Activated T-helper 1 cell treated with anti-CD3 and anti-CD28 coated beads, Interleukin-2, amount 50 U/mL, for 16 hours (primary cell): ENCODE measurements at regions not wholly inside any gene's neighbourhood (a gene's known extent, or its start where the extent isn't known, plus 50 kb on each side); places are given as distances from the start of the nearest gene placed in this dataset.
"Not testable (repeated sequence)": the region's sequence is repeated elsewhere in the genome, so short reads cannot be mapped to it uniquely, and the experiment has no call there.

ENCODE experiments used
- DNase-seq, 2 donors: peaks; one replicate each; pipeline ENCODE4 v3.0.0-alpha.2; 2020; ENCODE audit warnings: low read depth in 1 of 2, low spot score in 1 of 2

DNA sequence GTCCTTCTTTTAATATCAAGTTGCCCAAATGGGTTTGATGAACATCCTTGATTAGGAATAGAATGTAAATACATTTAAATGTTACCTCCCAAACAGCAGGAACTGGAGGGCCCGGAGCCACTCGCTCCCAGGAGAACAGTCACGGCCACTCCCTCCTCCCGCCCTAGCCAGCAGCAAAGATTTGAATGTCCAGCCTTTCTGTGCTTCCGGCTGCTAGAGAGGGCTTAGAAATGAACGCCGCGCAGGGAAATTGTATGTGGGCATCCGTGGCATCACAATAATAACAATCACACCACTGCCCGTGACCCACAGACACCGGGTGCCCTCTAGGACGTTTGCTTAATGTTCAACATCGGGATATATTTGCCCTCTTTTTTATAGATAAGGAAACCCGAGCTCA lies 164.9 kb upstream of the SALL3 start:
- DNase-seq: no peak

DNA sequence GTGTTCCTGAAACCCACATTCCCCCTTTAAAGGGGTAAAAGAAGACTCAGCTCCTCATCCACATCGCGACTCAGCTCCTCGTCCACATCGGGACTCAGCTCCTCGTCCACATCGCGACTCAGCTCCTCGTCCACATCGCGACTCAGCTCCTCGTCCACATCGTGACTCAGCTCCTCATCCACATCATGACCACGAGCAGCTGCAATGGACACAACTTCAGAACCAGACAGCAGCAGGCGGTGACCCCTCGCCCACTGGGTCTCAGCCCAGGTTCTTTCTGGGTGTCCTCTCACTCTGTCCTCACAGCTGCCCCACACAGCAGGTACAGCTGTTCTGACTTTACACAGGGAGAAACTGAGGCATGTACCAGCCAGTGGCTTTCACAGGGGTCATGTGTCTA lies 163.5 kb upstream of the SALL3 start:
- no peak for DNase-seq

DNA sequence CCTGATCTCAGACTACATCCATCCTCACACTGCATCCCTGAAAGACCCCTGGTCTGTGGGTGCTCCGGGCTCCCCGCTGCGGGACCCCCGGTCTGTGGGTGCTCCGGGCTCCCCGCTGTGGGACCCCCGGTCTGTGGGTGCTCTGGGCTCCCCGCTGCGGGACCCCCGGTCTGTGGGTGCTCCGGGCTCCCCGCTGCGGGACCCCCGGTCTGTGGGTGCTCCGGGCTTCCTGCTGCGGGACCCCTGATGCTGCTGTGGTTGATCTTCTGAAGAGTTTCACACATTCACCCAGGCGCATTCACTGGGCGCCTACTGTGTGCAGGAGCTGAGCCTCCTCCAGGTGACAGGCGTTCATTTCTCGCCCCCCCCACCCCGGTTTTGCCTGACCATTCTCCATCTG lies 162.7 kb upstream of the SALL3 start:
- DNase-seq: no peak

DNA sequence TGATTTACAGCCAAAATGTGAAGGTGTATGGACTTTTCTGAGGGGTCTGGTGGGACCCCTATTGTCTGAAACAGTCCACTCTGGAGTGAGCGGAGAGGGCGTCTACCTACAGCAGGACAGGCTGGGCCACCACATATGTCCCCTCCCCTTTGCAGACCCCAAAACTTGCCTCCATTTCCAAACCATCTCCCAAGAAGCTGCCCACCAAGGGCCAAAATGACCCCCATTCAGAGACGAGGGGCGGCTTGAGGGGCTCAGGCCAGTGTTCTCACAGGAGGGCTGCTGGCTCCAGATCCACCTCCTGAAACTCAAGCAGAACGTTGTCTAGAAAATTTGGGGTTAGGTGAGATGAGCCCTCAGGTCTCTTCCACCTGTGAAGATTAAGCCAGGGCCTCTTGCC lies 161.1 kb upstream of the SALL3 start:
- DNase-seq: no peak

DNA sequence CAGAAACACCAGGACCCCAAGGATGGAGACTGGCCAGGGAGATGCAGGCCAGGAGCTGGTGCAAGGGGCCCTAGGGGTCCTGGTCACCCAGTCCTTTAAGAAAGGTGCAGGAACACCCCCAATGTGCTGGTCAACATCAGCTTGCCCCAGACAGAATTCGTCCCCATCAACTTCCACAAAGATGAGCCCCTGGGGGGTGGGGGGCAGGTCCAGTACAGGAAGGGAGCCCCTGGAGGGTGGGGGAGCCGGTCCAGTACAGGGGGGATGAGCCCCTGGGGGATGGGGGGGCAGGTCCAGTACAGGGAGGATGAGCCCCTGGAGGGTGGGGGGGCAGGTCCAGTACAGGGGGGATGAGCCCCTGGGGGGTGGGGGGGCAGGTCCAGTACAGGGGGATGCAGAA lies 160.7 kb upstream of the SALL3 start:
- DNase-seq: no peak

DNA sequence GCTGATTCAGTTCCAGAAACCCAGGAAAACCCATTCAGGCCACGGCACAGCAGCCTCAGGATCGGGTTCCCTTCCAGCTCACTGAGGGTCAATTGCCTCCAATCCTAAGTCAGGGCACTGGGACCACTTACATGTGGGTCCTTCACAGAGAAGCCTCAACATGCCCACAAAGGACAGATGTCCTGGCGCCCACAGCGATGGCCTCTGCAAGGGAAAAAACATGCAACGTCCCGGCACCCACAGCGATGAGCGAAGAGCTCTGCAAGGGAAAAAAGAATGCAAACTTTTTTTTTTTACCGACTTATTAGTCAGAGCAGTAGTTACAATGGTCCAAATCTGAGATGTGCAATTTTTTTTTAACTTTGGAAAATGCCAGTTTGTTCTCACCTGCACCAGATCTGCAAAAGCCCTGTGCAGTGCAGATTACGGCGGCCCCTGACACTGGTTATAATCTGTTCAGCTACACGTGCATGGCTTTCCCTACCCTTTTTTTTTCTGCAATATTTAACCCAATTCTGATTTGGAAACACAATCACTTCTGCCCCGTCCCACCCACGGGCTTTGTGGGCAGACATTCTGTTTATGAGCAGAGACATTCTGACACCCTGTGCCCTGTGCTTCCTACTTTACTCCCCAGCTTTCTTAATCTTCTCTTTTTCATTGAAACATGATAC lies 159.3 kb upstream of the SALL3 start:
- no peak for DNase-seq

DNA sequence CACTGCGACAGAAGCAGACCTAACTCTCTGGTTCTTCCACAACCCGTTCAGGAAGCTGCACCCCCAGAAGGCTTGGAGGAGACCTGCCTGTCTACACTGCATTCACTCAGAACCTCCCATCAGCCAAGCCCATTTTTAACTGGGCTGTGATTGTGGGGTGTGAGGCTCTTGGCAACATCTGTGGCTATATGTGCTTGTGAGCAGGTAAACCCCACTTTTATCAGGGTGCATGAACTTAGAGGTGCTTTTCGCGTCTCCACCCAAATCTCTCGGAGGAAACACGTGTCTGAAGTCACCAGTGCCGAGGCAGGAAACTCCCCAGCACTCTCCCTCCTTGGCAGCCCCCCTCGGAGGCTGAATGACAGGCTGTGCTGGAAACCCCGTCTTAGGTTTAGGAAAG lies 158.2 kb upstream of the SALL3 start:
- DNase-seq: no peak

DNA sequence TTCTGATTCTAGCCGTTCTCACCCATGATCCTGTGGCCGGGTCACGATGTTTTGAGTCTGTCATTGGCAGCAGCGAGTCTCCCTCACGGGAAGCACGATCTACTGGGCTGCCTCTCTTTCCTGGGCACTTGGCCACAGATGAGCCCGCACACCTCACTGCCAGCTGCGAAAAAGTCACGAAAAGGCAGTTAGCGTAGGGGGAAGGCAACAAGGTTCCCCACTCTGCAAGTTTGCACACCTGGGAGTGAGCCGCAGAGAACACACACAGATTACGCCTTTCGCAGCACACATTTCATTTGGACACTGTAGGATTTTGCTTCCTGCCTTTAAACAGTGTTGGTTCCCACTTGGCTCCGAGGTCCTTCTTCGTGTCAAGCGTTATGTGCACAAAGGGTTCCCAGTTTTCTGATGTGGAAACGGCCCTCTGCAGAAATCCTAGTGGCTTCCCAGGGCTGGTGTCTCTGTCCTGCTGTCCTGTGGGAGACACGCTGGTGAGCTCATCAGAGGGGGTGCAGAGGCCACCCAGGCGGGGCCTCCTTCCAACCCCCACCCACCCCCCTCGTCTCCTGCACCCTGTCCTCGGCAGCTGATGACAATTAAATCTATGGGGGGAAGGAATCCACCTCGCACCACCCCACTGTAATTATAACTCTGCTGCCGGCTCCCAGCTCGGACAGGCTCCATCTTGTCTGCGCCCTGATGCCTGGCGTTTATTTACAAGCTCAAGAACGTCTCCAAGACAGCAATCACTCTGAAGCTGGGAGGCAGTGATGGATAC lies 157.3 kb upstream of the SALL3 start:
- no peak for DNase-seq

DNA sequence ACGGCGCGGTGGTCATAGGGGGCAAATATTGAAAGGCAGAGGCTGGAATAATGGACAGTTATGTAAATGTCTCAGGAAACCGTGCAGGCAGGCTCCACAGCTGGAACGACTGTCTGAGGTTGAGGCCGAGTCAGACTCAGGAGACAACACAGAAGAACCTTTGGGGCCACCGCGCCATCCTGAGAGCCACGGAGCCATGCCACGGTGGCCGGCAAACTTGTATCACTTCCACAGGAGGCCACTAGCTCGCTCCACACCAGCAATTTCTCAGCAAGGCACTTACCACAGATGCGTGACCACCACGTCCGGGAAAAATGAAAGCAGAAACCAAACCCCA lies 156.7 kb upstream of the SALL3 start:
- no peak for DNase-seq

DNA sequence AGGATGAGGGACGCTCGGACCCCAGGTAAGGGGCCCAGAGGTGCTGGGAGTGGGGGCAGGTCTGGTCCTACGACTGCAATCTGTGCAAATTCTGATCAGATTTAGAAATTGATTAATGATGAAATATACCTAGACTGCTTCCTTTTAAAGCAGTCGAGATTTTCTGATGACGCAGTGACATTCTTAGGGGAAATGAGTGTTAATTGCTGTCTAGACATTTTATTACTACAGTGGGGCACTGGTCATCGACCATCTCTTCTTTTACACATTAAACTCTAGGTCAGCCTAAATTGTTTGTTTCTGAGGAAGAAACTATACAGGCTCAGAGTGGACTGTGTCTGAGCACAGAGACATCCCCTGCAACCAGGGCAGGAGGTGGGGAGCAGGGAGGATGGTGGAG lies 154.4 kb upstream of the SALL3 start:
- no peak for DNase-seq

DNA sequence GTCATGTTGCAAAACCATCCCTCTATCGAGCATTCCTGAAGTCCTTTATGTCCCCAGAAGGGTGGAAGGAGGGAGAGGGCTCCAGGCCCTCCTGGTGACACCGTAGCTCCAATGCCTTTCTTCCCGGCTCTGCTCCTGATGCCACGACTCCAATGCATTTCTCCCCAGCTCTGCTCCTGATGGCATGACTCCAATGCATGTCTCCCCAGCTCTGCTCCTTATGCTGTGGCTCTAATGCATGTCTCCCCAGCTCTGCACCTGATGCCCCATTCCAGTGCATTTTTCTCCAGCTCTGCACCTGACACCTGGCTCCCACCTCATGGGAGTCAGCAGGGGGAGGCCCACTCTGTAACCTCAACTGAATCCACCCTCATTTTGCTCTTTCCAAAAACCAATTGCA lies 153.0 kb upstream of the SALL3 start:
- no peak for DNase-seq

DNA sequence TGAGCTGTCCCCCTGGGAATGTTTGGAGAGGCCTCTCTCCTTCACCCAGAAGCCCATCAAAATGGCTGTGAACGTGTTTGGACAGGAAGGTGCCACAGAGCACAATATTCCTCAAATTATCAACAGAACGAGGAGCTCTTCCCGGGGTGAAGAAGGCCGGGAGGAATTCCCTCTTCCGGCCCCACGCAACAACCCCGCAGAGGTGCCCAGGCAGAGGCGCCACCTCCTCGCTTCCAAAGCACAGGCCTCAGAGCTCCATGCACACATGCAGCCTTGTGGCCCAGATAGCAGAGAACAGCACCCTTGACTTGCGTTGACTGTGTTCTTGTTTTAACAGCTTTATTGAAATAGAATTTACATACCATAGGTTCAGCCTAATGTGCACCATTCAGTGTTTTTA lies 152.5 kb upstream of the SALL3 start:
- DNase-seq: no peak

DNA sequence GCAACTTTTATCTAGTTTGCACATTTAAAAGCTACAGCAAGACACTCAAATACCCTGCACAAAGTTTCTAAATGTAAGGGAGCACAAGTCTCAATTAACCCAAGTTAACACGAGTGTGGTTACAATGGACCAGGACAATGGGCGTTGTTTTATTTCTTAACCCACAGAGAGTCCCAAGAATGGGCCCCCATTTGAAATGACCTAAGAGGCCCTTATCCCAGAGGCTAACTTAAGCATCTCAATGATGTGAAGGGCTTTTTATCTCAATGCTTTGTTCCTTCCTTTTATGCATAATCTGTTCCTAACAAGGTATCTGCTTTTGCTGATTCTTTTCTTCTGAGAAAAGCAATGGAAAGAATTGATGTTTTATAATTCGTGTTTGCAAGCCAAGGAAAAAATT lies 151.5 kb upstream of the SALL3 start:
- no peak for DNase-seq

DNA sequence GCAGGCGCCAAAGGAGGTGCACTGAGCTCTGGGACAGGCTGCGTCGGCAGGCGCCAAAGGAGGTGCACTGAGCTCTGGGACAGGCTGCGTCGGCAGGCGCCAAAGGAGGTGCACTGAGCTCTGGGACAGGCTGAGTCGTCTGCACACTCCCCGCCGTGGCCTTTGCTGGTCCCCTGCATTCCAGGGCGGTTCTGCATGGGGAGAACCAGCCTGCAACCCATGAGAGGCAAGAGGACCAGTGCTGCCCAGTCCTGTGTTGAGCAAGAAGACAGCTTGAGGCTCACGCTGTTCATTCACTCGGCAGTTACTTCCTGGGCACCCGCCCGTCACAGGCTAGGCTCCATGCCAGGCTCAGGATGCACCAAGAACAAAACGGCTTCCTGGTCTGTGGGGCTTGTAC lies 150.6 kb upstream of the SALL3 start:
- DNase-seq: not testable (repeated sequence)

DNA sequence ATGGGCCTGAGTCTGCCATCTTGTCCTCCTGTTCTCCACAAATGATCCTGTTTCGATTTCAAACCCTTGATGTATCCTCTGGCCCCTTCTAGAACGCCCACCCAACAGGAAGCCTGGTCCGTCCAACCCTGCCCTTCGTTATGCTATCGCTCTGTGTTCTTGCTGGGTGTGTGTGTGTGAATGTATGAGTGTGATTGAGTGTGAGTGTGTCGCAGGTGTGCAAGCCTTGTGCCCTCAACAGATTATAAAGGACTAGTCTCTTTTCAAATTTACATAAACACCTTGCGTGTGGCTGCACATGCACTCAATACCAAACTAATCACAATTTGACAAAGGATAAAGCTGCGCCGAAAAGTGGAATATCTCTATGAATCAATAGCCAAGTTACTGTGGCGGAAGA lies 149.5 kb upstream of the SALL3 start:
- DNase-seq: no peak

DNA sequence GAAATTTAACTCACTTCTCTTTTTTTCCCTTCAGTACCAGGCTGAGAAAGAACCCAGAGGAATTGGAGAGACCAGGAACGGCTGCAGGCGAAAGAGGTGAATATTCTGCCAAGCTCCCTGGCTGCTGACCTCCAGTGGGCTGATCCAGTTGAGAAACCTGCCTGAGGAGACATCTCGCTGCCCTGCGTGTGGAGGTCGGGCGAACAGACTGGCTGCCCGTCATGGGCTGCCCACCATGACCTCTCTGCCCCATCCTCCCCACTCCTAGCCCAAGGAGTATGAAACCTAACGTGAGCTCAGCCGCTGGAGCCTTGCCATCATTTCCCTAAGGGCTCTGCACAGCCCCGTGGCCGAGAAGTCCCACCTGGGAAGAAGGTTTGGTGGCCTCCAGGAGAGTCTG lies 148.8 kb upstream of the SALL3 start:
- DNase-seq: no peak

DNA sequence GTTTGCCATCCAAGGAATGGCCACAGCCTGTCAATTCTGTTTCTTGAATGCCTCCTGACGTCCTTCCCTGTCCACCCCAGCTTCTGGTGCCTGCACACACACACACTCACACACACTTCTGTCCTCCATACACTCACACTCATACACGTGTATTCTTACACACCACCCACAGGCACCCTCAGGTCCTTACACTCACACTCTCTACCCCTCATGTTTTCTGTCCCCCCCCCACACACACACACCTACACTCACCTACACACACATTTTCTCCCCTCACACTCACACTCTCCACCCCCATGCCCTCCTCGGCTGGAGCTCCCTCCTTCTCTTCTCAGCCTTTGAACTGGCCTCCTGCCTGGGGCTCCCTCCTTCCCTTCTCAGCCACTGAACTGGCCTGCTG lies 148.0 kb upstream of the SALL3 start:
- DNase-seq: no peak

DNA sequence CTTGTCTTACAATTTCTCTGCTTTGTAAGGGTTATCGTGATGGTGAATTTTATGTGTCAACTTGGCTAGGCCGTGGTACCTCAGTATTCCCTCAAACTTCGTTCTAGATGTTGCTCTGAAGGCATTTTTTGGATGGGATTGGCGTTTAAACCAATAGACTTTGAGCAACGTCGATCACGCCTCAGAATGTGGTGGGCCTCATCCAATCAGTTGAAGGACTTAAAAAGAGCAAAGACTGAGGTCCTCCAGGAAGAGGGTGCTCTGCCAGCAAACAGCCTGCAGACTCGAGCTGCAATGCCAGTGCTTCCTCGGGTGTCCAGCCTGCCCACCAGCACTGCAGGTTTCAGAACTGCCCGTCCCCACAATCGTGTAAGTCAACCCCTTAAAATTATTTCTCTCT lies 145.8 kb upstream of the SALL3 start:
- DNase-seq: no peak

DNA sequence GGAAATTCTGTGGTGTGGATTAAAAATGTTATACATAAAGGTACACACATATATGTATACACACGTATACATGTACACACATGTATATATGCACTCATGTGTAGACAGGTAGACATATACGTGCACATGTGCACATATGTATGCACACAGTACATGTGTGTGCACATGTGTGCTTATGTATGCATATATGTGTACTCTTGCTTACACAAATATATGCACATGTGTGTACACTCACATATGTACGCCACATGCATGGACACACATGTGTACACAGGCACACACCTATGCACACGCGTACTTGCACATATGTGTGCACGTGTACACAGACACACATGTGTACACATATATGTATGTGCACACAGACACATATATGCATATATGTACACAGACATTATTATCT lies 142.8 kb upstream of the SALL3 start:
- DNase-seq: no peak

DNA sequence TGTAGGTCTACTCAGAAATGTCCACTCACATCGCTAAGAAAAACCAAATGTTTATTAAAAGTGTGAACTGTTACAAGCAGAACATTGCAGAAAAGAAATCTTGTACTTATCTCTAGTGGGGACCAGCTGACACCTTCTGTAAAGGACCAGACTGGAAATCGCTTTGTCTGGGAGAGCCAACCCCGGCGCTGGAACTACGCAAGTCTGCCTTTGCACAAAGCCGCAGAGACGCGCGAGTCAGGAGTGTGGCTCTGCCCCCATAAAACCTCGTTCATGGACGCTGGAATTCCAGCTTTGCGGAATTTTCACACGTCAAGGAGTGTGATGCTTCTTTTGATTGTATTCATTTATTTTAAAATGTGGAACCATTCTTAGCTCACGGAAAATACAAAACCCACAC lies 141.9 kb upstream of the SALL3 start:
- no peak for DNase-seq

DNA sequence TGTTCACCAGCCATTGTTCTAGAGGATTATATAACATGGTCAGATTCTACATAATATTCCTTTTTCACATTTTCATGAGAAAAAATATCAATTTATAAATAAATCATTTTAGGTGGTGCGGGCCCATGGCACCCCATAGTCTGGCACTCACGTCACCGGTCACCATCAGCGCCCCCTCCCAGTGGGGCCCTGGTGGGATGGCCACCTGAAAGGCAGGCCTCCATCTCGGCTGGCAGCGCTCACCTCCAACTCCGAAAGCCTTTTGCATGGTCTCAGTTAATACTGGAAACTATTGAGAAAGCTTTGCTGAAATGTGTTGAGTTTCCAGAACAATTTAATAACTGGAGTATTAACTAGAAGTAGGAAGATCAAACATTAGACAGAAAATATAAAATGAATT lies 141.4 kb upstream of the SALL3 start:
- DNase-seq: no peak

DNA sequence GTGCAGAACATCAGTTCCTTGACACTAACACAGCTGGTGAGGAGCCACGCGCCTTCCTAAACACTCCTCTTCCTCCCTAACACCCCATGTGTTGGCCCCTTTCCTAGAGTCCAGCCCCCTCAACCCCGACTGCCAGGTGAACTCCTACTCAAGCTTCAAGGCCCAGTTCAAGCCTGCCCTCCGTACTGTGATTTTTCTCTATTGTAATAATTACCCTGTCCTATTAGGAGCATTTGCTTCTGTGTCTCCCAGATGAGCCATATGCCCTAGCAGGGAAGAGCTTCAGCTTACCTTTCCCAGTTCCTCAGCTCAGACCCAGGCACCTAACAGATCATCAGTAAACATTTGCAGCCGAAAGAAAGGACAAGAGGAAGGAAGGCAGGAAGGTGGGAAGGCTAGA lies 130.6 kb upstream of the SALL3 start:
- DNase-seq: no peak

DNA sequence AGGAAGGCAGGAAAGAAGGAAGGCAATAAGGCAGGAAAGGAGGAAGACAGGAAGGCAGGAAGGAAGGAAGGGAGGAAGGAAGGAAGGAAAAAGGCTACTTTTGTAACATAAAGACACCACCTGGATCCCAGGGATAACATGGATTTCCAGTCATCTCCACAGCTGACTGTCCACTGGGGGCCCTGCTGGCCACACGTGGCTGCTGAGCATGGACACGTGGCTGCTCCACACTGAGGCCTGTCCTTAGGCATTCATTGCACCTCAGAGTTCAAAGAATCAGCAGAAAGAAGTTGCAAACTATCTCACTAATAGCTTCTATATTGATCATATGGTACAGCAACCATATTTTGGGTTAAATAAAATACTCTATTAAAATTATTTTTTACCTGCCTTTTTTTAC lies 130.2 kb upstream of the SALL3 start:
- DNase-seq: no peak
